Lower lobe of right lung (tissue), 2 donors: ENCODE measurements at regions not wholly inside any gene's neighbourhood (a gene's known extent, or its start where the extent isn't known, plus 50 kb on each side); places are given as distances from the start of the nearest gene placed in this dataset.

Experiments
- ATAC-seq, 2 donors: fragments of 200-7000 bp; cut with Tn5 transposase; one replicate each; pipeline ENCODE4 v1.9.1; 2020 to 2022; ENCODE audit warnings: mild to moderate bottlenecking in 2 of 2, moderate library complexity in 2 of 2
- DNase-seq: peaks from one replicate; pipeline ENCODE4 v3.0.0-alpha.2; 2020
- H3K27ac ChIP-seq: fragments of 200-600 bp; one replicate; pipeline ENCODE4 v1.8.0; 2022
- H3K27me3 ChIP-seq: fragments of 200-600 bp; one replicate; pipeline ENCODE4 v1.8.0; 2022; ENCODE audit warnings: low read depth
- H3K36me3 ChIP-seq: fragments of 200-600 bp; one replicate; pipeline ENCODE4 v1.8.0; 2022; ENCODE audit warnings: mild to moderate bottlenecking
- H3K4me1 ChIP-seq: fragments of 200-600 bp; one replicate; pipeline ENCODE4 v1.8.0; 2022
- H3K4me3 ChIP-seq: fragments of 200-600 bp; one replicate; pipeline ENCODE4 v1.8.0; 2022; ENCODE audit warnings: mild to moderate bottlenecking
- H3K9me3 ChIP-seq: fragments of 200-600 bp; one replicate; pipeline ENCODE4 v1.8.0; 2022
- CTCF ChIP-seq: fragments of 200-600 bp; IDR thresholded peaks from one replicate; pipeline ENCODE4 v1.8.0; 2022; ENCODE audit warnings: antibody characterized with exemption, mild to moderate bottlenecking
- intact Hi-C: fragments of 100-400 bp; cut with DNase I; formaldehyde crosslinking; loops from one replicate; pipeline ENCODE4 v1.11.0; 2022
- donor health status: DM: no; HTN: yes; CAD: no; lungs with severe emphysema.

- Histone ChIP-seq H3K27me3 (no peaks in the 10 kb centered on the region), H3K36me3 (no peaks in the 10 kb centered on the region), H3K9me3 (no peaks in the 10 kb centered on the region), H3K27ac (no peak overlapping the region), H3K4me3 (no peak overlapping the region), H3K4me1 (no peaks in the 10 kb centered on the region)
- ATAC-seq (no peak), DNase-seq (no peak)
- intact Hi-C loops: no loop called here
- TF ChIP-seq CTCF: no peak
These were observed 385.2 kb upstream of the FAT1 start for GRCh38 chr4:187108845-187109244.

- Histone ChIP-seq H3K9me3 (no peaks in the 10 kb centered on the region), H3K4me1 (no peaks in the 10 kb centered on the region), H3K27ac (no peak overlapping the region), H3K4me3 (no peak overlapping the region), H3K36me3 (no peaks in the 10 kb centered on the region), H3K27me3 (no peaks in the 10 kb centered on the region)
- no peak for TF ChIP-seq CTCF
- intact Hi-C loops: no loop called here
- ATAC-seq: no peak
- DNase-seq: no peak
These were observed 386.0 kb upstream of the FAT1 start for GRCh38 chr4:187109636-187110035.

GRCh38 chr4:187118166-187118565 lies 394.5 kb upstream of the FAT1 start:
- intact Hi-C loops: no loop called here
- no peaks in the 10 kb centered on the region for H3K36me3 ChIP-seq
- TF ChIP-seq CTCF: no peak
- no peak for ATAC-seq
- H3K4me1 ChIP-seq: no peaks in the 10 kb centered on the region
- no peaks in the 10 kb centered on the region for H3K9me3 ChIP-seq
- H3K27me3 ChIP-seq: no peaks in the 10 kb centered on the region
- DNase-seq: no peak
- no peak overlapping the region for H3K4me3 ChIP-seq
- H3K27ac ChIP-seq: no peak overlapping the region

- no peak for TF ChIP-seq CTCF
- no peak for ATAC-seq
- H3K27me3 ChIP-seq: no peaks in the 10 kb centered on the region
- H3K27ac ChIP-seq: no peak overlapping the region
- H3K4me3 ChIP-seq: no peak overlapping the region
- no peaks in the 10 kb centered on the region for H3K9me3 ChIP-seq
- intact Hi-C loops: no loop called here
- DNase-seq: no peak
- no peaks in the 10 kb centered on the region for H3K4me1 ChIP-seq
- no peaks in the 10 kb centered on the region for H3K36me3 ChIP-seq
These were observed 395.0 kb upstream of the FAT1 start for GRCh38 chr4:187118602-187119120.

GRCh38 chr4:187124331-187124730 lies 400.7 kb upstream of the FAT1 start:
- Histone ChIP-seq H3K36me3 (no peaks in the 10 kb centered on the region), H3K9me3 (no peaks in the 10 kb centered on the region), H3K27me3 (no peaks in the 10 kb centered on the region), H3K27ac (no peak overlapping the region), H3K4me1 (no peaks in the 10 kb centered on the region), H3K4me3 (no peak overlapping the region)
- intact Hi-C loops: no loop called here
- TF ChIP-seq CTCF: no peak
- DNase-seq: no peak
- no peak for ATAC-seq

- H3K4me1 ChIP-seq: no peaks in the 10 kb centered on the region
- no peak overlapping the region for H3K27ac ChIP-seq
- H3K9me3 ChIP-seq: no peaks in the 10 kb centered on the region
- H3K4me3 ChIP-seq: no peak overlapping the region
- ATAC-seq: no peak
- no peaks in the 10 kb centered on the region for H3K27me3 ChIP-seq
- intact Hi-C loops: no loop called here
- no peak for DNase-seq
- TF ChIP-seq CTCF: no peak
- no peaks in the 10 kb centered on the region for H3K36me3 ChIP-seq
These were observed 401.4 kb upstream of the FAT1 start for GRCh38 chr4:187125062-187125461.
